Stimulated activated CD8-positive, alpha-beta memory T cell treated with anti-CD3 and anti-CD28 coated beads, Interleukin-4, amount 100 ng/mL, for 1 hour (primary cell): ENCODE measurements at regions not wholly inside any gene's neighbourhood (a gene's known extent, or its start where the extent isn't known, plus 50 kb on each side); places are given as distances from the start of the nearest gene placed in this dataset.

Experiments
- DNase-seq, 2 donors: peaks; one replicate each; pipeline ENCODE4 v3.0.0-alpha.2; 2020; ENCODE audit warnings: low read depth in 2 of 2, low spot score in 1 of 2

- no peak for DNase-seq
These were observed 292.6 kb upstream of the MKI67 start for GRCh38 chr10:128418819-128419218.

- DNase-seq = no peak
These were observed 293.3 kb upstream of the MKI67 start for GRCh38 chr10:128419466-128420019.

- no peak for DNase-seq
These were observed 294.4 kb upstream of the MKI67 start for GRCh38 chr10:128420623-128421022.

DNA sequence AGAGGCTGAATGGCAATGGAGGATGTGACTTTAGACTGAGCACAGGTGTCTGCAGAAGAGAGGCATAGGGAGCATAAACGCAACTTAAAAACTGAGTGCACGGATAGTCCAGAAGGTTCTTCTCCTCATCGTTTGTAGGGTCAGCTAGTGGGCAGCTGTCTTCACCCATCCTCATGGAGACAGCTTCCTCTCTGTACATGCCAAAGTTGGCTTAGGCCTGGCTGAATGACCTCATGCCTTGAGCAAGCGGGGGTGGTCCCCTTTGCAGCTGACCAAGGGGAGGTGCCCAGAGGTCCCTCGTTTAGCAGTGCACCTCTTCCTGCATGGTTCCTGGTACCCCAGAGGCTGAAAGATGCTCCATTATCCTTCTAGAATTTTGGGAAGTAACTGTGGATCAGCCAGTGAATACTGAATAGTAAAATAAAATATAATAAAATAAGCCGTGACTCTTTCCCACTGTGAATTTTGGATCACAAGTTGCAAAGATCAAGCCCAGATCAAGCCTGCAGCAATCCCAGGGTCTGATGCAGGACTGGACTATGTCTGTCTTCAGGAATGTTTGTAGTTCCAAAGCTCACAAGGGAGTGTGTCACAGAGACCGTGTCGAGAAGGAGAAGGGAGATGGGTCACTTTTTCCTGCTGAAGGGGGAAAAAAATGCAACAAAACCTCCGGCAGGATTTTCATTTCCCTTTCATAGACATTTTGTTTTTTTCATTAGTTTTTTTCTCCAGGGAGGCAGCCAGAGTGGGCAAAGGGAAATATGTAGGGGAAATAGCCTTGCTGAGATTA lies 295.3 kb upstream of the MKI67 start:
- DNase-seq = no peak

DNA sequence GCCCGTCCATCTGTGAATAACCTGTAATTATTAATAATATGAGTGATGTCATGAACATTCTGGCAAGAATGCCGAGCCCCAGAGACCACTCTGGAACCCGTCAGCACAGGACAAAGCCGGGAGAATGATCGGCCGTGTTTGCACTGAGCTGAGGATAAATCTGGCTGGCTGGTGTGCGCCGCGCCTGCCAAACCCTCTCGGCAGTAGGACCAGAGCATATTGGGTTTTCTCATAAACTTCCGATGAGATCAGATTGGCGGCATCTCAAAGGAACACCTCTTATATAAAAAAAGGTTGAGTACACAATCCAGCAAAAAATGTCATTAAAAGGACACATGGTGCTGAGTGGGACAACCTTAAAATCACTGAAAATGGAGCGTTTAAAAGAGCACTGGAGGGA lies 296.0 kb upstream of the MKI67 start:
- no peak for DNase-seq

GRCh38 chr10:128422999-128423398 lies 296.8 kb upstream of the MKI67 start:
- DNase-seq = no peak

GRCh38 chr10:128429321-128429720 lies 303.1 kb upstream of the MKI67 start:
- no peak for DNase-seq

- DNase-seq = no peak
These were observed 303.8 kb upstream of the MKI67 start for GRCh38 chr10:128429835-128430513.

DNA sequence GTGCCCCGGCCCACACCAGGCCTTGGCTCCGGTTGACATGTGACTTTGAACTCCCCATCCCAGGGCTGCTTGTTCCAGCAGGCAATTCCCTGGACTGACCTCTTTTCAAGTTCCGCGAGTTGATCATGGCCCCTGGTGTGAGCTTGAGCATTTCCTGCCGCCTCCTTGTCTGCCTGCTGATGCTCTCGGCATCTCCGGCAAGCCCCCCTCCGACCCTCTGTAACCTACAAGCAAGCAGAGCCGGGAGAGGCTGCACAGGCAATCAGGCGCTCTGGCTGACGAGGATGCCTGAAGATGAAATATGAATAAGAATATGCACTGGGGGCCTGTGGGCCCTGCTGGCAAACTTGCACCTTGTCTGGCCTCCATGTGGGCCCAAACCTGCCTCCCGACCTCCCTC lies 304.9 kb upstream of the MKI67 start:
- no peak for DNase-seq

DNA sequence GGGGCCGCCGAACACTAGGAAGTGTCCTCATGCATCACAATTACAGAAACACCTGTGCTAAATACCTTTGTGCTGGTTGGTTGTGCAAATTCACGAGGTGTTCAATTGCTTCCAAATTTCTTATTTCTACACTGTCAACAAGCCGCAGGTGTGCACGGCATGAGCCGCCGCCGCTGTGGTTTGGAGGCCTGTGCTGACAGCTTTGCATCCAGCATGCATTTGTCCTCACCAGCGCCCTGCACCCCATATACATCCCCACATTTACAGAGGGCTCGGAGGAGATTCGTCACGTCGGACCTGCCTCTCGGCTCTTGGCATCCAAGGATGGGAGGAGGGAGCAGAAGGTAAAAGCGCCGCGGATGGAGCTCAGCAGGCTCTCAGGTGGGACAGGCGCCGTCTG lies 305.3 kb upstream of the MKI67 start:
- no peak for DNase-seq

DNA sequence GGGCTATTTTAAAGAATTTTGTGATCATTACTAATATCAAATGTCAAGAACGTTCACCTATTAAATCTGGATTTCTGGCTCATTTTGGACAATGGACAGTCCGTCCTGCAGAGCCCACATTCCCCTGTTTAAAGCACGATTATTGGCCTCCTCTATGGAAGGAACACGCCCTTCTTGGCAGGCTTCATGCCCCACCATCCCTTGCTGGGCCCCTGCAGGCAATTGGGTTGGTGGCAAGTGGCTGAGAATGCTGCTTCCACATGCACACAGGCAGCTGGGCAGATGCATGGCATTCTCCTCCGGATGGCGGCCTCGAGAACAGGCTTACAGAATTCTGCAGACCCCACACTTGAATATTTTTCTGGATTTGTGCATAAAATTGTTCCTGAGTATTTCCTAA lies 305.8 kb upstream of the MKI67 start:
- no peak for DNase-seq

- no peak for DNase-seq
These were observed 306.2 kb upstream of the MKI67 start for GRCh38 chr10:128432423-128432822.

DNA sequence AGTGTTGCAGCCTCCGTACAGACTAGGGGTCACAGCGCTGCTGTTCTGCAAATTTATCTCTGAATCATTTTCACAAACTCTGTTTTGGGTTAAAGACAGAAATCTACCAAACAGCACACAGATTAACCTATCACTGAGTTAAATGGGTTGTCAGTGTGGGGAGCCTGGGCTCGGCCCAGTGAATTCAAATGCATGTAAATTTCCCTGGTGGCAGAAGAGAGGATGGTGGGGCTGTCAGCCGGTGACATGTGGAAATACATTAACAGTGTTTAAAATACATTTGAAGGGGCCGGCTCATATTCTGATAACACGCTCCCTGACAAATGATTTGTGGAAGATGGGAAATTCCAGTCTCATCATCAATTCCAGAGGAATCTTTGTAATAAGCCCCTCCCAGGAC lies 309.6 kb upstream of the MKI67 start:
- no peak for DNase-seq

GRCh38 chr10:128437786-128438345 lies 311.6 kb upstream of the MKI67 start:
- no peak for DNase-seq

DNA sequence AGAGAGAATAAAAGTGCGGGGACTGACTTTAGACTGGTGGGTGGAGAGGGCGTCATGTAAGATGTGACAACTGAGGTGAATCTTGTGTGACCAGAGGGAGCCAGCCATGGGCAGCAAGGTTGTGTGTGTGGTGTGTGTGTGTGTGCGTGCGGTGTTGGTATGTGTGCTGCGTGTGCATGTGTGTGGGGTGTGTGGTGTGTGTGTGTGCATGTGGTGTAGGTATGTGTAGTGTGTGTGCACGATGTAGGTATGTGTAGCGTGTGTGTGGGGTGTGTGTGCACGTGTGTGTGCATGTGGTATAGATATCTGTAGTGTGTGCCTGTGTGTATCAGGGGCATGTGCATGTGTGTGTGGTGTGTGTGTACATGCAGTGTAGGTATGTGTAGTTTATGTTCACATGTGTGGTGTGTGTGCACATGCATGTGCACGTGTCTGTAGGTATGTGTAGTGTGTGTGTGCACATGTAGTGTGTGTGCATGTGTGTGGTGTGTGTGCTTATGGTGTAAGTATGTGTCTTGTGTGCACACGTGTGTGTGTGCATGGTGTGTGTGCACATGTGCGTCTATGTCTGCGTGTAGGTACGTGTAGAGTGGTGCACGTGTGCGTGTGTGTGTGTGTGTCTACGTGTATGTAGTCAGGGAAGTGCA lies 312.3 kb upstream of the MKI67 start:
- DNase-seq = no peak

DNA sequence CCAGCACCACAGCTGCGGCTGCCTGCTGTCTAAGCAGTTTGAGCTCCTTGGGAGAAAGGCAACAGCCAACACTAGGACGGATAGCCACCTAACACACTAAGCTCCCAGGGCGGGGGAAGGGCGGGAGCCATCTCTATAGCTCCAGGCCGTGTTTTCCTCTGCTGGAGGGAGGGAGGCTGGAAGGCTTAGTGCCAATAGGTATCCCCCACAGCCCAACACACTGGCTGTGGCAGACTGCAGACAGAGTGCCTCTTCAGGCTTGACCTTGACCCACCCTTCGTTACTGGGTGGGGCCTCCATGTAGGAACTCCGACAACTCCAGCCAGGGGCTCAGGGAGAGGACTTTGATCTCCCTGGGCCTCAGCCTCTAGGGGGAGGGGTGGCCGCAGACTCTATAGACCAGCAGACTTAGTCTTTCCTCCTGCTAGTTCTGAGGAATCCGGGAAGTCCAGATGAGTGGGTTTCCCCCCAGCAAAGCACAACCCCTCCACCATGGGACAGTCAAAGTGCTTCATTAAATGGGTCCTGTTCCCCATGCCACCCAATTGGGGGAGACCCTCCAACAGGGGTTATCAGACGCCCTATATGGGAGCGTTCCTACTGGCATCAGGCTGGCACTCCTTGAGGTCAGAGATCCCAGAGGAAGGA lies 314.4 kb upstream of the MKI67 start:
- no peak for DNase-seq

GRCh38 chr10:128443925-128444518 lies 317.8 kb upstream of the MKI67 start:
- no peak for DNase-seq

GRCh38 chr10:128448796-128449195 lies 322.6 kb upstream of the MKI67 start:
- no peak for DNase-seq

DNA sequence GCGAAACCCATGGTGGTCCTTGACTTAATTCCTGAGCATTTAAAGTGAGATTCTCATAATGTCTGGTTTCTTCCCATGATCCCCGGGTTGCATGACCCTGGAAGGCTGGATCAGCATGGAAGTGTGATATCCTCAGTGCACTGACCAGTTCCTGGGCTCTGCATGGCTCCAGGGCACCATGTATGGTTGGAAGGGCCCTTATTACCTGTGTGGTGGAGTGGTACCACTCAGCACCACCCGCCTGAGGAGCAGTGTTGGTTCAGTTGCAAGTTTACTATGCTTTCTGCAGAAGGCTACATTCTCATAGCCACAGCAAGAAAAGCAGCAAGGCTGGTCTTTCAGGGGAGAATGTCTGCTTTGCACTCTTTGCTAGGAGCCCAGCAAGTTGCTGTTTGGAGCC lies 325.7 kb upstream of the MKI67 start:
- no peak for DNase-seq

DNA sequence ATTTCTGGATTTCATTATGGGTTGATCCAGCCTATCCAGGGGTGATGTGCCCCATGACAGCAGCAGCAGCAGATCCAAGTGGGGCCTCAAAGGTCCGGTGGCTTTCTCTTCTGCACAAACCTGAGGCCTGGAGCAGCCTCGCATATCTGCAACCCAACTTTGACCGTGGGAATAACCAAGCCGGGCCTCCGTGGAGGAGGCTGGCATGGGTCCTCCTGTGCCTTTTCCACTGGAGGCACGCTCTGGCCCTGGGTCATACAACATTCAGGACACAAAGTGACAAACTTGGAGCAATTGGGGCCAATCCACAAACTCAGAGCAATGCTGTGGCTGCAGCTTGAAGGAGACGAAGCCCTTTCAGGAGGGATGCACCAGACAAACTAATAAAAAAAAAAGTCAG lies 330.0 kb upstream of the MKI67 start:
- no peak for DNase-seq

DNA sequence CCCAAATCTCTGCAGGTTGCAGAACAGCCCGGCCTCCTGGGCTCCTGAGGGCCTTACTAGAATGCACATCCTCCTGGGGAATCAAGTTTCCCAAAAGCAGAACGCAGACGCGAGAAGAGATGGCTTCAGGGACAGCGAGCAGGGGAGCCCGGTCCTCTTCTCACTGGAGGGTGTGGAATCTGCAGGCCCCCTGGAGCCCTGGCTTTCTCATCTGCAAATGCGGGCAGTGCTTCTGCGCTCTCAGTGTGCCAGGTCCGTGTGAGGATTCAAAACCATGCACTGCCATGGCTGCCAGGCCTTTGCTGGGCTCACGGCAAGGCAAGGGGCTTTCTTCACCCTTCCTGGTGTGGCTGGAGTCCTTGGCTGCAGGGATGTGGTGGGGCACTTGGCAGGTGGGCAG lies 330.9 kb upstream of the MKI67 start:
- no peak for DNase-seq
